T-helper 2 cell treated with Interferon-gamma antibody and Interleukin-4, amounts not matched to agents 5 μg/mL and 100 μg/mL, for 36 hours (primary cell): ENCODE measurements at regions not wholly inside any gene's neighbourhood (a gene's known extent, or its start where the extent isn't known, plus 50 kb on each side); places are given as distances from the start of the nearest gene placed in this dataset.
"Not testable (repeated sequence)": the region's sequence is repeated elsewhere in the genome, so short reads cannot be mapped to it uniquely, and the experiment has no call there.

Source experiments
- DNase-seq: peaks from one replicate; pipeline ENCODE4 v3.0.0; 2021; ENCODE audit warnings: low spot score
- H3K27ac Mint-ChIP-seq: one replicate; pipeline ENCODE4 v1.8.0; 2021; ENCODE audit warnings: mild to moderate bottlenecking, mixed read lengths
- H3K27me3 Mint-ChIP-seq: one replicate; pipeline ENCODE4 v1.8.0; 2021; ENCODE audit warnings: low read depth, mixed read lengths
- H3K36me3 Mint-ChIP-seq: one replicate; pipeline ENCODE4 v1.8.0; 2021; ENCODE audit warnings: low read depth, mixed read lengths
- H3K4me1 Mint-ChIP-seq: one replicate; pipeline ENCODE4 v1.8.0; 2021; ENCODE audit warnings: low read depth, mixed read lengths
- H3K4me3 Mint-ChIP-seq: one replicate; pipeline ENCODE4 v1.8.0; 2022; ENCODE audit warnings: mild to moderate bottlenecking, moderate library complexity, mixed read lengths
- H3K9me3 Mint-ChIP-seq: one replicate; pipeline ENCODE4 v1.8.0; 2021; ENCODE audit warnings: mixed read lengths

- no peak overlapping the region for H3K27ac Mint-ChIP-seq
- no peaks in the 10 kb centered on the region for H3K4me1 Mint-ChIP-seq
- peaks cover 29% of the 10 kb centered on the region for H3K9me3 Mint-ChIP-seq
- H3K36me3 Mint-ChIP-seq, result peaks cover 31% of the 10 kb centered on the region
- no peak for DNase-seq
- H3K27me3 Mint-ChIP-seq, result no peaks in the 10 kb centered on the region
- no peak overlapping the region for H3K4me3 Mint-ChIP-seq
Observed at GRCh38 chr2:39981883-39982311, 202.8 kb upstream of the THUMPD2 start.

GRCh38 chr2:39975476-39976020 lies 196.5 kb upstream of the THUMPD2 start:
- Mint-ChIP-seq H3K9me3 (peaks cover 34% of the 10 kb centered on the region), H3K4me1 (peaks cover 5% of the 10 kb centered on the region), H3K4me3 (no peak overlapping the region), H3K27me3 (no peaks in the 10 kb centered on the region), H3K36me3 (peaks cover 49% of the 10 kb centered on the region), H3K27ac (no peak overlapping the region)
- DNase-seq, result no peak

- Mint-ChIP-seq H3K27ac (no peak overlapping the region), H3K36me3 (peaks cover 49% of the 10 kb centered on the region), H3K9me3 (peaks cover 34% of the 10 kb centered on the region), H3K27me3 (no peaks in the 10 kb centered on the region), H3K4me1 (peaks cover 6% of the 10 kb centered on the region), H3K4me3 (no peak overlapping the region)
- DNase-seq, result no peak
Observed at GRCh38 chr2:39968037-39968436, 189.0 kb upstream of the THUMPD2 start.

GRCh38 chr2:39960681-39961080 lies 181.6 kb upstream of the THUMPD2 start:
- not testable (repeated sequence) for H3K4me3 Mint-ChIP-seq, H3K27me3 Mint-ChIP-seq, H3K4me1 Mint-ChIP-seq, H3K27ac Mint-ChIP-seq, DNase-seq
- H3K36me3 Mint-ChIP-seq, result peaks cover 26% of the 10 kb centered on the region
- peaks cover 24% of the 10 kb centered on the region for H3K9me3 Mint-ChIP-seq

- DNase-seq, result no peak
- Mint-ChIP-seq H3K4me1 (peaks cover 9% of the 10 kb centered on the region), H3K4me3 (no peak overlapping the region), H3K36me3 (peaks cover 30% of the 10 kb centered on the region), H3K27ac (no peak overlapping the region), H3K27me3 (no peaks in the 10 kb centered on the region), H3K9me3 (peaks cover 16% of the 10 kb centered on the region)
Observed at GRCh38 chr2:39954346-39954745, 175.3 kb upstream of the THUMPD2 start.

GRCh38 chr2:39949131-39949530 lies 170.1 kb upstream of the THUMPD2 start:
- DNase-seq, result no peak
- Mint-ChIP-seq H3K27me3 (no peaks in the 10 kb centered on the region), H3K9me3 (no peaks in the 10 kb centered on the region), H3K4me1 (peaks cover 35% of the 10 kb centered on the region), H3K27ac (no peak overlapping the region), H3K4me3 (no peak overlapping the region), H3K36me3 (peaks cover 16% of the 10 kb centered on the region)

GRCh38 chr2:39948016-39948719 lies 169.1 kb upstream of the THUMPD2 start:
- Mint-ChIP-seq H3K36me3 (peaks cover 18% of the 10 kb centered on the region), H3K9me3 (peaks cover 2% of the 10 kb centered on the region), H3K27ac (peak overlapping the region; percentile 38), H3K27me3 (no peaks in the 10 kb centered on the region), H3K4me1 (peaks cover 37% of the 10 kb centered on the region), H3K4me3 (no peak overlapping the region)
- no peak for DNase-seq

- Mint-ChIP-seq H3K4me1 (peaks cover 41% of the 10 kb centered on the region), H3K4me3 (no peak overlapping the region), H3K36me3 (peaks cover 20% of the 10 kb centered on the region), H3K27me3 (no peaks in the 10 kb centered on the region), H3K27ac (peak overlapping the region; percentile 38), H3K9me3 (peaks cover 7% of the 10 kb centered on the region)
- DNase-seq, result peak; percentile 39
Observed at GRCh38 chr2:39947294-39948015, 168.4 kb upstream of the THUMPD2 start.

GRCh38 chr2:39942950-39943349 lies 163.9 kb upstream of the THUMPD2 start:
- H3K9me3 Mint-ChIP-seq, result peaks cover 38% of the 10 kb centered on the region
- peaks cover 52% of the 10 kb centered on the region for H3K36me3 Mint-ChIP-seq
- H3K27me3 Mint-ChIP-seq, result no peaks in the 10 kb centered on the region
- H3K4me1 Mint-ChIP-seq, result peaks cover 61% of the 10 kb centered on the region
- H3K27ac Mint-ChIP-seq, result peak overlapping the region; percentile 17
- DNase-seq, result no peak
- no peak overlapping the region for H3K4me3 Mint-ChIP-seq

GRCh38 chr2:39938035-39938835 lies 159.2 kb upstream of the THUMPD2 start:
- peaks cover 69% of the 10 kb centered on the region for H3K4me1 Mint-ChIP-seq
- peaks cover 70% of the 10 kb centered on the region for H3K36me3 Mint-ChIP-seq
- H3K4me3 Mint-ChIP-seq, result peak overlapping the region; percentile 77
- peak overlapping the region; percentile 86 for H3K27ac Mint-ChIP-seq
- no peaks in the 10 kb centered on the region for H3K27me3 Mint-ChIP-seq
- no peak for DNase-seq
- peaks cover 60% of the 10 kb centered on the region for H3K9me3 Mint-ChIP-seq

- peak overlapping the region; percentile 86 for H3K27ac Mint-ChIP-seq
- peaks cover 66% of the 10 kb centered on the region for H3K4me1 Mint-ChIP-seq
- no peaks in the 10 kb centered on the region for H3K27me3 Mint-ChIP-seq
- peaks cover 59% of the 10 kb centered on the region for H3K9me3 Mint-ChIP-seq
- peak overlapping the region; percentile 77 for H3K4me3 Mint-ChIP-seq
- peaks cover 72% of the 10 kb centered on the region for H3K36me3 Mint-ChIP-seq
- no peak for DNase-seq
Observed at GRCh38 chr2:39937621-39938020, 158.6 kb upstream of the THUMPD2 start.

- Mint-ChIP-seq H3K27ac (peak overlapping the region; percentile 46), H3K4me3 (peak overlapping the region; percentile 42), H3K9me3 (peaks cover 56% of the 10 kb centered on the region), H3K4me1 (peaks cover 66% of the 10 kb centered on the region), H3K36me3 (peaks cover 76% of the 10 kb centered on the region), H3K27me3 (no peaks in the 10 kb centered on the region)
- no peak for DNase-seq
Observed at GRCh38 chr2:39934851-39935250, 155.8 kb upstream of the THUMPD2 start.

- peaks cover 55% of the 10 kb centered on the region for H3K4me1 Mint-ChIP-seq
- peaks cover 82% of the 10 kb centered on the region for H3K36me3 Mint-ChIP-seq
- H3K27me3 Mint-ChIP-seq, result no peaks in the 10 kb centered on the region
Observed at GRCh38 chr2:39933196-39933595, 154.1 kb upstream of the THUMPD2 start.

More at GRCh38 chr2:39933196-39933595, 154.1 kb upstream of the THUMPD2 start:
- no peak for DNase-seq
- Mint-ChIP-seq H3K4me3 (no peak overlapping the region), H3K27ac (no peak overlapping the region), H3K9me3 (peaks cover 46% of the 10 kb centered on the region)
